GM23338 (cell line): ENCODE measurements at regions not wholly inside any gene's neighbourhood (a gene's known extent, or its start where the extent isn't known, plus 50 kb on each side); places are given as distances from the start of the nearest gene placed in this dataset.

Experiments
- CREB1 ChIP-seq: fragments of 250-450 bp; sonication (Bioruptor Pico); IDR thresholded peaks from 2 replicates; pipeline ENCODE4 v1.5.0; 2020; ENCODE audit warnings: low read depth, mild to moderate bottlenecking, moderate library complexity
- EZH2 ChIP-seq: fragments of 200-600 bp; sonication (generic); IDR thresholded peaks from one replicate; pipeline ENCODE4 v1.8.0; 2017; ENCODE audit warnings: antibody characterized with exemption, mild to moderate bottlenecking, low read depth; ENCODE audit not compliant: unreplicated experiment
- EZH2phosphoT487 ChIP-seq: fragments of 200-600 bp; sonication (generic); IDR thresholded peaks from one replicate; pipeline ENCODE4 v1.8.1; 2018; ENCODE audit warnings: antibody characterized with exemption; ENCODE audit not compliant: unreplicated experiment
- JUNB ChIP-seq: IDR thresholded peaks from one replicate; pipeline ENCODE4 v1.6.1; 2016; ENCODE audit warnings: antibody characterized with exemption; ENCODE audit not compliant: unreplicated experiment
- NANOG ChIP-seq: IDR thresholded peaks from 2 replicates; pipeline ENCODE4 v1.6.1; 2016; ENCODE audit warnings: antibody characterized with exemption, borderline replicate concordance
- POLR2AphosphoS5 ChIP-seq: IDR thresholded peaks from 2 replicates; pipeline ENCODE4 v1.6.1; 2016; ENCODE audit warnings: antibody characterized with exemption, low read depth
- TF ChIP-seq, protein P1 (sequence below), 2 experiments: fragments of 200-600 bp in 1 of 2; sonication (generic) in 1 of 2; conservative IDR thresholded peaks; 2 replicates each; pipeline versions ENCODE4 v1.5.1 to v1.6.1; 2016 to 2017; ENCODE audit warnings: antibody characterized with exemption in 2 of 2, low read depth in 2 of 2, mild to moderate bottlenecking in 2 of 2, moderate library complexity in 1 of 2
- TF ChIP-seq, protein P2 (sequence below): IDR thresholded peaks from one replicate; pipeline ENCODE4 v1.6.1; 2018; ENCODE audit warnings: antibody characterized with exemption; ENCODE audit not compliant: unreplicated experiment

GRCh38 chr6:10262505-10262904, 152.4 kb downstream of the TFAP2A start:
- TF ChIP-seq, protein P1, sequence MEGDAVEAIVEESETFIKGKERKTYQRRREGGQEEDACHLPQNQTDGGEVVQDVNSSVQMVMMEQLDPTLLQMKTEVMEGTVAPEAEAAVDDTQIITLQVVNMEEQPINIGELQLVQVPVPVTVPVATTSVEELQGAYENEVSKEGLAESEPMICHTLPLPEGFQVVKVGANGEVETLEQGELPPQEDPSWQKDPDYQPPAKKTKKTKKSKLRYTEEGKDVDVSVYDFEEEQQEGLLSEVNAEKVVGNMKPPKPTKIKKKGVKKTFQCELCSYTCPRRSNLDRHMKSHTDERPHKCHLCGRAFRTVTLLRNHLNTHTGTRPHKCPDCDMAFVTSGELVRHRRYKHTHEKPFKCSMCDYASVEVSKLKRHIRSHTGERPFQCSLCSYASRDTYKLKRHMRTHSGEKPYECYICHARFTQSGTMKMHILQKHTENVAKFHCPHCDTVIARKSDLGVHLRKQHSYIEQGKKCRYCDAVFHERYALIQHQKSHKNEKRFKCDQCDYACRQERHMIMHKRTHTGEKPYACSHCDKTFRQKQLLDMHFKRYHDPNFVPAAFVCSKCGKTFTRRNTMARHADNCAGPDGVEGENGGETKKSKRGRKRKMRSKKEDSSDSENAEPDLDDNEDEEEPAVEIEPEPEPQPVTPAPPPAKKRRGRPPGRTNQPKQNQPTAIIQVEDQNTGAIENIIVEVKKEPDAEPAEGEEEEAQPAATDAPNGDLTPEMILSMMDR (conservative IDR thresholded peaks at IDR 0.05; ENCODE audit: low read depth in 2 of 2) = no peak
- TF ChIP-seq, protein P2, sequence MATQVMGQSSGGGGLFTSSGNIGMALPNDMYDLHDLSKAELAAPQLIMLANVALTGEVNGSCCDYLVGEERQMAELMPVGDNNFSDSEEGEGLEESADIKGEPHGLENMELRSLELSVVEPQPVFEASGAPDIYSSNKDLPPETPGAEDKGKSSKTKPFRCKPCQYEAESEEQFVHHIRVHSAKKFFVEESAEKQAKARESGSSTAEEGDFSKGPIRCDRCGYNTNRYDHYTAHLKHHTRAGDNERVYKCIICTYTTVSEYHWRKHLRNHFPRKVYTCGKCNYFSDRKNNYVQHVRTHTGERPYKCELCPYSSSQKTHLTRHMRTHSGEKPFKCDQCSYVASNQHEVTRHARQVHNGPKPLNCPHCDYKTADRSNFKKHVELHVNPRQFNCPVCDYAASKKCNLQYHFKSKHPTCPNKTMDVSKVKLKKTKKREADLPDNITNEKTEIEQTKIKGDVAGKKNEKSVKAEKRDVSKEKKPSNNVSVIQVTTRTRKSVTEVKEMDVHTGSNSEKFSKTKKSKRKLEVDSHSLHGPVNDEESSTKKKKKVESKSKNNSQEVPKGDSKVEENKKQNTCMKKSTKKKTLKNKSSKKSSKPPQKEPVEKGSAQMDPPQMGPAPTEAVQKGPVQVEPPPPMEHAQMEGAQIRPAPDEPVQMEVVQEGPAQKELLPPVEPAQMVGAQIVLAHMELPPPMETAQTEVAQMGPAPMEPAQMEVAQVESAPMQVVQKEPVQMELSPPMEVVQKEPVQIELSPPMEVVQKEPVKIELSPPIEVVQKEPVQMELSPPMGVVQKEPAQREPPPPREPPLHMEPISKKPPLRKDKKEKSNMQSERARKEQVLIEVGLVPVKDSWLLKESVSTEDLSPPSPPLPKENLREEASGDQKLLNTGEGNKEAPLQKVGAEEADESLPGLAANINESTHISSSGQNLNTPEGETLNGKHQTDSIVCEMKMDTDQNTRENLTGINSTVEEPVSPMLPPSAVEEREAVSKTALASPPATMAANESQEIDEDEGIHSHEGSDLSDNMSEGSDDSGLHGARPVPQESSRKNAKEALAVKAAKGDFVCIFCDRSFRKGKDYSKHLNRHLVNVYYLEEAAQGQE = no peak
- TF ChIP-seq POLR2AphosphoS5 (no peak), JUNB (no peak), EZH2 (no peak), CREB1 (CRISPR knock-in tag) (no peak), EZH2phosphoT487 (no peak), NANOG (no peak)
